HEK293T (cell line): ENCODE measurements at regions not wholly inside any gene's neighbourhood (a gene's known extent, or its start where the extent isn't known, plus 50 kb on each side); places are given as distances from the start of the nearest gene placed in this dataset.

Experiments
- CTCF ChIA-PET: fragments of 350-600 bp; formaldehyde crosslinking; extraction: SDS; loops from one replicate; lab custom pipeline; 2021; ENCODE audit warnings: antibody characterized with exemption, inconsistent platforms; lab: Yijun Ruan, JAX
- POLR2A ChIA-PET: fragments of 350-600 bp; formaldehyde crosslinking; extraction: SDS; loops from one replicate; lab custom pipeline; 2020; ENCODE audit warnings: antibody characterized with exemption, inconsistent platforms; lab: Yijun Ruan, JAX
- DNase-seq: peaks from one replicate; pipeline ENCODE4 v3.0.0; 2012; ENCODE audit warnings: mixed read lengths; ENCODE audit errors: extremely low spot score
- ARNT ChIP-seq: fragments of 450-650 bp; IDR thresholded peaks from 2 replicates; pipeline ENCODE4 v1.6.1; 2017; ENCODE audit warnings: mild to moderate bottlenecking
- BHLHE40 ChIP-seq: fragments of 450-650 bp; IDR thresholded peaks from 2 replicates; pipeline ENCODE4 v1.6.1; 2016; ENCODE audit warnings: mild to moderate bottlenecking, moderate library complexity, borderline replicate concordance
- CTBP1 ChIP-seq: fragments of 450-650 bp; IDR thresholded peaks from 2 replicates; pipeline ENCODE4 v1.6.1; 2016; ENCODE audit warnings: borderline replicate concordance
- ELF4 ChIP-seq: fragments of 450-650 bp; IDR thresholded peaks from 2 replicates; pipeline ENCODE4 v1.6.1; 2017; ENCODE audit warnings: antibody characterized with exemption
- FOXA1 ChIP-seq: fragments of 450-650 bp; IDR thresholded peaks from 2 replicates; pipeline ENCODE4 v1.6.1; 2016; ENCODE audit warnings: mild to moderate bottlenecking
- FOXK2 ChIP-seq: fragments of 450-650 bp; IDR thresholded peaks from 2 replicates; pipeline ENCODE4 v1.6.1; 2016; ENCODE audit warnings: mild to moderate bottlenecking
- FOXM1 ChIP-seq: fragments of 450-650 bp; IDR thresholded peaks from 2 replicates; pipeline ENCODE4 v1.6.1; 2017; ENCODE audit warnings: mild to moderate bottlenecking, borderline replicate concordance
- HDGF ChIP-seq: fragments of 450-650 bp; IDR thresholded peaks from 2 replicates; pipeline ENCODE4 v1.6.1; 2017; ENCODE audit warnings: antibody characterized with exemption, borderline replicate concordance
- L3MBTL2 ChIP-seq: fragments of 450-650 bp; conservative IDR thresholded peaks from 2 replicates; pipeline ENCODE4 v1.6.1; 2016; ENCODE audit warnings: mild to moderate bottlenecking
- LEF1 ChIP-seq: fragments of 450-650 bp; IDR thresholded peaks from 2 replicates; pipeline ENCODE4 v1.6.1; 2017; ENCODE audit warnings: mild to moderate bottlenecking, borderline replicate concordance
- NFRKB ChIP-seq: fragments of 450-650 bp; IDR thresholded peaks from 2 replicates; pipeline ENCODE4 v1.6.1; 2016; ENCODE audit warnings: mild to moderate bottlenecking, moderate library complexity
- PKNOX1 ChIP-seq: fragments of 450-650 bp; IDR thresholded peaks from 2 replicates; pipeline ENCODE4 v1.6.1; 2016
- SP1 ChIP-seq: fragments of 450-650 bp; IDR thresholded peaks from 2 replicates; pipeline ENCODE4 v1.6.1; 2017
- SUZ12 ChIP-seq: fragments of 450-650 bp; IDR thresholded peaks from 2 replicates; pipeline ENCODE4 v1.6.1; 2016; ENCODE audit warnings: mild to moderate bottlenecking
- TARDBP ChIP-seq: fragments of 450-650 bp; IDR thresholded peaks from 2 replicates; pipeline ENCODE4 v1.6.1; 2016
- ZNF384 ChIP-seq: fragments of 450-650 bp; IDR thresholded peaks from 2 replicates; pipeline ENCODE4 v1.6.1; 2016

- CTCF ChIA-PET, result no interaction called here
These were observed 246.8 kb upstream of the CNTN3 start for GRCh38 chr3:74861211-74861610.

GRCh38 chr3:74858086-74858485, 243.6 kb upstream of the CNTN3 start:
- ChIA-PET POLR2A (no interaction called here), CTCF (no interaction called here)
- TF ChIP-seq PKNOX1 (no peak), FOXK2 (no peak), ARNT (no peak), LEF1 (no peak), HDGF (no peak), L3MBTL2 (no peak), FOXM1 (no peak), SUZ12 (no peak), FOXA1 (no peak), NFRKB (no peak), ELF4 (no peak), BHLHE40 (no peak), TARDBP (no peak)
- DNase-seq, result no peak

More at GRCh38 chr3:74861211-74861610, 246.8 kb upstream of the CNTN3 start:
- POLR2A ChIA-PET, result no interaction called here
- no peak for DNase-seq
- TF ChIP-seq ELF4 (no peak), FOXK2 (no peak), NFRKB (no peak), BHLHE40 (no peak), ARNT (no peak), SUZ12 (no peak)

GRCh38 chr3:74850381-74850780, 235.9 kb upstream of the CNTN3 start:
- DNase-seq, result no peak
- POLR2A ChIA-PET, result no interaction called here
- no peak for TF ChIP-seq HDGF
- no peak for TF ChIP-seq ELF4
- TF ChIP-seq BHLHE40, result no peak
- TF ChIP-seq CTBP1, result no peak
- TF ChIP-seq FOXM1, result no peak
- TF ChIP-seq SUZ12, result no peak
- TF ChIP-seq ZNF384, result no peak
- no peak for TF ChIP-seq PKNOX1
- no peak for TF ChIP-seq TARDBP
- no peak for TF ChIP-seq SP1
- no peak for TF ChIP-seq L3MBTL2
- TF ChIP-seq LEF1, result no peak
- no peak for TF ChIP-seq NFRKB
- TF ChIP-seq FOXA1, result no peak
- no peak for TF ChIP-seq ARNT
- no peak for TF ChIP-seq FOXK2
- CTCF ChIA-PET, result no interaction called here

GRCh38 chr3:74847093-74847492, 232.6 kb upstream of the CNTN3 start:
- CTCF ChIA-PET, result no interaction called here
- TF ChIP-seq PKNOX1, result no peak
- no peak for TF ChIP-seq ZNF384
- no peak for TF ChIP-seq FOXA1
- no peak for TF ChIP-seq BHLHE40
- TF ChIP-seq ARNT, result no peak
- no peak for TF ChIP-seq FOXK2
- no peak for TF ChIP-seq ELF4
- no peak for TF ChIP-seq CTBP1
- TF ChIP-seq SUZ12, result no peak
- no peak for TF ChIP-seq L3MBTL2
- no peak for TF ChIP-seq SP1
- no peak for TF ChIP-seq HDGF
- TF ChIP-seq NFRKB, result no peak
- no peak for TF ChIP-seq FOXM1
- no peak for TF ChIP-seq LEF1
- TF ChIP-seq TARDBP, result no peak
- POLR2A ChIA-PET, result no interaction called here
- DNase-seq, result no peak

GRCh38 chr3:74845081-74845480, 230.6 kb upstream of the CNTN3 start:
- ChIA-PET CTCF (no interaction called here), POLR2A (no interaction called here)
- no peak for DNase-seq
- TF ChIP-seq NFRKB (no peak), HDGF (no peak), L3MBTL2 (no peak), FOXK2 (no peak), LEF1 (no peak), PKNOX1 (no peak), SP1 (no peak), TARDBP (no peak), SUZ12 (no peak), ZNF384 (no peak), CTBP1 (no peak), FOXM1 (no peak), FOXA1 (no peak)

GRCh38 chr3:74844428-74844827, 230.0 kb upstream of the CNTN3 start:
- DNase-seq, result no peak
- ChIA-PET CTCF (no interaction called here), POLR2A (no interaction called here)
- TF ChIP-seq ELF4, result no peak
- TF ChIP-seq L3MBTL2, result no peak
- TF ChIP-seq FOXA1, result no peak
- TF ChIP-seq CTBP1, result no peak
